Frontal cortex (tissue), 3 donors: ENCODE measurements at regions not wholly inside any gene's neighbourhood (a gene's known extent, or its start where the extent isn't known, plus 50 kb on each side); places are given as distances from the start of the nearest gene placed in this dataset.

Experiments
- DNase-seq, 2 donors: peaks; one replicate each; pipeline ENCODE4 v3.0.0; 2012; ENCODE audit warnings: low spot score in 2 of 2
- FAIRE-seq: peaks from 2 replicates; lab custom pipeline; 2012; peaks lifted over from hg19 to GRCh38; lab: Jason Lieb, UNC
- donor health status: control.
- donor health status: control.
- donor health status: control.

DNA sequence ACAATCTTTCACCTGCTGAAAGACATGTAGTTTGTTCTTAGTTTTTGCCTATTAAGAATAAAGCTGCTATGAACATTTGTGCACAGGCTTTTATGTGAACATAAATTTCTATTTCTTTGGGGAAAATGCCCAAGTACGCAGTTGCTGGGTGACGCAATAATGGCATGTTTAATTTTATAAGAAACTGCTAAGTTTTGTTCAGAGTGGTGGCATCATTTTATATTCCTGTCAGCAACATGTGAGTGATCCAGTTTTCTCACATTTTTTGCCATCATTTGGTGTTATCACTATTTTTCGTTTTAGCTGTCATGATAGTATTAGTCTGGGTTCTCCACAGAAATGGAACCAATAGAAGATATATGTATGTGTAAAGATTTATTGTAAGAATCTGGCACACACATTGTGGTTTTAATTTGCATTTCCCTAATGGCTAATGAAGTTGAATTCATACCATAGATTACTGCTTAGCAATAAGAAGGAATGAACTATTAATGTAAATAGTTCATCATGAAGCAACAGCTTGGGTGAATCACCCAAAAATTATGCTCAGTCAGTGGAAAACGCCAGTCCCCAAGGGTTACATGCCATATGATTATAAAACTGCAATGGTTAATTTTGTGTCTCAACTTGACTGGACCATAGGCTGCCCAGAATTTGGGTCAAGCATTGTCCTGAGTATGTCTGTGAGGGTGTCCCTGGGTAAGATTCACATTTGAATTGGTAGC is 358.6 kb downstream of the MSX2 start:
- no peak for DNase-seq
- FAIRE-seq = no peak

DNA sequence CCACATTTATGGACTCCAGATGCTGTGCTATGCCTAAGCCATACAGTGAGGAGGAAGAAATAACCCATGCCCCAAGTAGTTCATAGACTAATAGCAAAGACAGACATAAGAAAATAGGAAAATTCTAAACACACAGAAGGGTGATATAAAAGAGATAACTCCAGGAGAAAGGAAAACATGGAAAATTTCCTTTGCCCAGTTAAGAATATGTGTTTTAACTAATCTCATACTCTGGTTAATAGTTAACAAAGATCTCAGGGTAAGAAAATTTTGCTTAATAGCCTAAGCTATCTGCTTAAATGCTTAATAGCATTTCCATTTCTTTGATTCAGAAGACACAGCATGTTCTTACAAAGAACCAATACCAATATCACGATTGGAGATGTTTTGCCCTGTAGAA is 358.0 kb downstream of the MSX2 start:
- FAIRE-seq = no peak
- DNase-seq = no peak

DNA sequence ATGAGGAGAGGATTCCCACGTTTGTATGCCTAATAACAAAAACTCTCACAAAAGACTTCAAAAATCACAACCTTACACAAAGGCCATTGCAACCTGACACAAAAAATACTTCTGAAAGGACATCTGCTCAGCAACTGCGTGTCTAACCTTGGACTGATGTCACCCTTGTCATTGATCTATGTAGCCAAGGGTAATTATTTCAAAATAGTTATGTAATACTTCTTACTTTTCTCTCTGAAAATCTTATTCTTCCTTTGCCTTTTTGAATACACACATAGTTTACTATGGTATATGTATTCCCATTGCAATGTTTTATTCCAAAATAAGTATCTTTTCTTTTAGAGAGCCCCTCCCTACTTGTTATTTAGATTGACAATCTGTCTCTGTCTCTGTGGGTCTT is 355.3 kb downstream of the MSX2 start:
- FAIRE-seq = no peak
- no peak for DNase-seq

DNA sequence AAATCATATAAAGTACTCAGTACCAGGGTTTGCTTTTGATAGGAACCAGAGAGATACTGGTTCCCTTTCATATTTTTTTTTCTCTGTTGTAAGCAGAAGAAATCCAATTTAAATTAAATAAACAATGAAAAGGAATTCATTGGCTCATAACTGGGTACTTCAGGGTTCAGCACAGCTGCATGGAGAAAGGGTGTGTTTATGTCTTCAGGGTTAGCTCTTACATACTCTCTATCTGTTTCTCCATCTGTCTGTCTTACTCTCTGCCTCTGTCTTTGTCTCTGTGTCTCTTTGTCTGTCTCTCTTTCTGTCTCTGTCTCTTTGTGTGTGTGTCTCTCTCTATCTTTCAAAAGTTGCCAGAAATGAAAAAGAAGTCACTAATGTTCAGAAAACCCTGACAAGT is 345.9 kb downstream of the MSX2 start:
- no peak for DNase-seq
- no peak for FAIRE-seq

DNA sequence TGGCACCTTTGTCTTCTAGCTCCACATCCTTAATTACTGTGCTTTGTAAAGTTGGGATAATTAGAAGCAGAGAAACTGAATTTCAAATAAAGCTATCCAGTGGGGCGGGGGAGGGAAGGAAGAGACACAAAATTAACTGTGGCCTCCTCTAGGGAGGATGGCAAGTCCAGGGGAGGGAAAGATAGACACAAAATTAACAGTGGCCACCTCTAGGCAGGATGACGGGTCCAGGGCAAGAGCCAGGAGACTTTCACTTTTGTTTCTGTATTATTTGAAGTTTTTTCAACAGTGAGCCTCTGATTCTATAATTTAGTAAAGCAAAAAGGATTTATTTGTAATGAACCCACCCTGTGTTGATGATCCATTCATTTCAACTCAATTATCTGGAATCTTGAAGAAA is 335.9 kb downstream of the MSX2 start:
- DNase-seq = peak in 1 of 2 donors; percentile 3
- FAIRE-seq = no peak

DNA sequence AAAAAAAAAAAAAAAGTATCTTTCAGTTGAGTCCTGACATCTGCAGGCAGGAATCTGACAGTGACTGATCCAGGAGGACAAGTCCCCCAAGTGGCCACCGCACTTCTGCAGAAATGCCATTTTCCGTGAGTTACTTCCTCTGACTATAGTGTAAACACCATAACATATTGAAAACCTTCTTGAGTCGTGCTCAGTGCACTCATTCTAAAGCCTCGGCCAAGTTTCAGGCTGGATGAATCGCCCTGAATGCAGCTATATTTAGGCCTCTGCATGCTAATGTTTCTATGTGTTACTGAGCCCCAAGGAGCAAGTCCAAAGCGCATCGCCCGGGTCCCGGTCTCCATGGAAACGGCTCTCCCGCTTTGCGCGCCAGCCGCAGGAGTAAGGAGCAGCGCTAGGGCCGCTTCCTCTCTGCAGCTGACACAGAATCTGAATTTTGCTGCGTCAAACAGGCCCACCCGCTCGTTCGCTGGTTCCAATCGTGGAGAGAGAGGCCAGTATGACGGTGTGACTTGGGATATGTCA is 335.4 kb downstream of the MSX2 start:
- FAIRE-seq (no peak), DNase-seq (peak; percentile 18 to 59)

DNA sequence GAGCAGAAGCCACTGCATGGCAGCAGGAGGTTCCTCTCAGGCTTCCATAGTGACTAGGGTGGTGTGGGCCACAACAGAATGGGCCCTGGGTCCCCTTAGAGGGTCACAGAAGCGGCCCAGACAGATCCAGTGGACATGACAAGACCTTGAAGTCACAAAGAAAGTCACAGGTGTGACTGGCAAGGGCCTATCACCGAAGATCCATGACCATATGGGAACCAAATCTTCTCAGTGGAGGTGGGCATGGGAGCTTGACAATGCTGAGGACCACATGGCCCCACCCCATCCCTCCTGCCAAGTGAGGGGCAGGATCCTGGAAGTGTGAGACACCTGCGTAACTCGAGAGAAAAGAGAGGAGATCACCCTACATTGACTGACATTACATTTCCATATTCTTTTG is 332.4 kb downstream of the MSX2 start:
- FAIRE-seq = no peak
- DNase-seq = no peak

DNA sequence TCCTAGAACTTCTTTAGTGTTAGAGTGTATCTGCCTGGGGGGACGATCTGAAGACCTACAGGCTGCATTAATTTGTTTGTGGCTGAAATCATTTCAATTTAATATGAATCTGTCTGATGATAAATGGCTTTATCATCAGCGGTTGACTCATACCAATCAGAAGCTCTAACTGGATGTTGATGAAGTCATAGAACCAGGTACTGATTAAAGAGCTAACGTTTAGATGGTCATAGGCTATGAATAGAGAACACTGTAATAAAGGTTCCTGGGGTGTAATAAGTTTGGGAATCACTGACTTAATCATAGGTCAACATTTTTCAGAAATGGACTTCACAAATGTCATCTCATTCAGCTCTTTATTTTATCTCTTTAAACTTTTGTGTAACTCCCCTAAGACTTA is 329.9 kb downstream of the MSX2 start:
- FAIRE-seq (no peak), DNase-seq (no peak)

DNA sequence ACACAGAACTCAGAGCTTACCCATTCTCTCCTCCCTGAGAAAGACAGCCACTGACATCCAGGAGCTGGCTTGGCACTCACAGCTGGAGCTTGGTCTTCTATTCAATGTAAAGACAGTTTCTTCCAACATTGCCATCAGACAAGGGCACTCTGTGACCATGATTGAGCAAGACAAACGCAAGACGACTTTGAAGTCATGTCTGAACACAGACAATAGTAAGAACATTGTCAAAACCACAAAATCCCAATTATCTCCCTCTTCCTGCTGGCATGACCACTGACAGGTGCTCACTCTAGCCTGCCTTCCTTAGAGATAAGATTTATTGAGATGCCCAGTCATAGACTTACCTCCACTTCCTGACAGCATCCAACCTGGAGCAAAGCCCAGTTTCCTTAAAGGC is 328.0 kb downstream of the MSX2 start:
- no peak for DNase-seq
- FAIRE-seq = no peak

DNA sequence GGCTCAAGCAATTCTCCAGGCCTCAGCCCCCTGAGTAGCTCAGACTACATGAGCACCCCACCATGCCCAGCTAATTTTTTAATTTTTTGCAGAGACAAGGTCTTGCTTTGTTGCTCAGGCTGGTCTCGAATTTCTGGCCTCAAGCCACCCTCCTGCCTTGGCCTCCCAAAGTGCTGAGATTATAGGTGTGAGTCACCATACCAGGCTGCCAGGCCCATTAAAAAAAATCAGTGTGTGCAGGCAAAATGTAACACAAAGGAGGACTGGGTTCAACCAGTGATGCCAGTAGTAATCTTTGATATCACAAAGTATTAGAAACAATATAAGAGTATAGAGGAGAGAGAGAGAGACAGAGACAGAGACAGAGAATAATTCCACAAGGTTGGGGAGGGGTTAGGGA is 322.7 kb downstream of the MSX2 start:
- FAIRE-seq (no peak), DNase-seq (no peak)

DNA sequence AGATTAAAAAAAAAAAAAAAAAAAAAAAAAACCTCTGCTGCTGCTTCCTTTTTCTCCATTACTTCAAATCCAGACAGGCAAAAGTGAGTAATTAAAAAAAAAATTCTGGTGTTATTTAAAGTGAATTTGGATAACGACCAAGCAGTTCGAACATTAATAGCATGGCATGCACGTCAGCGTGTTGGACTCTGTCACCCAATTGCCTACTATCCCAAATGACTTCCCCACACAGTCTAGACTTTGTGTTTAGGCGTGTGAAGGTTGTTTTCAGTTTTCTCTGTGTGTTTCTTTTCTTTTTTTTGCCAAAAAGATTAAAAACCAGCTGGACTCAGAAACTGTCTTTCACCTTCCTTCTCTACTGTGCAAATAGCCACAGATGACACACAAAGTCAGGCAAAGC is 321.4 kb downstream of the MSX2 start:
- no peak for FAIRE-seq
- DNase-seq = no peak

DNA sequence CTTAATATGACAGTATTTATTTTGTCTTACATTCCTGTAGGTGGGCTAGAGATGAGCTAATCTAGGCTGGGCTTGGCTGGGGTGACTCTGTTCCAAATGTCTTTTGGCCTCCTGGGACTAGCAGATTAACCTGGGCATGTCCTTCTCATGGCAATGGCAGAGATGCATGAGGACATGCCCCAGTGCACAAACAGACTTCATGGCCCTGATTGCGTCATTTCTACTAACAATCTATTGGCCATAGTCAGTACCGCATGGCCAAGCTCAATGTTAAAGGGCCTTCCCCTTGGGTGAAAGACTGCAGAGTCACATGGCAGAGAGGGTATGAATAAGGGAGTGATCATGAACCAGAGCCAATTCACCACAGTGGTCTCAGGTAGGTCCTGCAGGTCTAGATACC is 313.4 kb downstream of the MSX2 start:
- no peak for DNase-seq
- no peak for FAIRE-seq

DNA sequence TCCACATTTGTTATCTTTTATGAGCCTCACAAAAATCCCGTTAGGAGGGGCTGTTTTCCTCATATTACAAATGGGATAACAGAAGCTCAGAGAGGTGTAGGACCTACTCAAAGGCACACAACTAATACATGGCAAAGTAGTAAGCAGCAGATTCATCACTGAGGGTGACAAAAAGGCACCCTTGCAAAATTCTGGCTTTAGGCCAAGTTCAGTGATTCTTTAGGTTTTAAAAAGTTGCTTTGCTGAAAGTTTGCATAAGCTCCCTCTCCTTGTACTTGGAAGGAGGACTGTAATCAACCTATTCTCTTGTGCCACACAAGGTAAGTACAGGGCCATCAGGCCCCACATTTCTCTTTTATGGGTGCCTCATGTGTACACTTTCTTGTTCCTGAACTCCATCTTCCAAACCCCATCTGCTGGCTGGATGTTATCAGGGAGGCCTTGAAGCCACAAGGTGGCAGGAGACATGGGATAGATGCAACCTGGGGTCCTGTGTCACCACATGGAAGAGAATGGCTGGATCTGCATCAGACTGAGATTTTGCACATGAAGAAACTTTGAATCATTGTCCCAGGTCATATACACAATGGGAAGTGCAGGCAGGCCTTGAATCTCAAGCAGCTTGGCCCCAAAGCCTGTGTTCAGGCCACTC is 311.6 kb downstream of the MSX2 start:
- FAIRE-seq = no peak
- no peak for DNase-seq

DNA sequence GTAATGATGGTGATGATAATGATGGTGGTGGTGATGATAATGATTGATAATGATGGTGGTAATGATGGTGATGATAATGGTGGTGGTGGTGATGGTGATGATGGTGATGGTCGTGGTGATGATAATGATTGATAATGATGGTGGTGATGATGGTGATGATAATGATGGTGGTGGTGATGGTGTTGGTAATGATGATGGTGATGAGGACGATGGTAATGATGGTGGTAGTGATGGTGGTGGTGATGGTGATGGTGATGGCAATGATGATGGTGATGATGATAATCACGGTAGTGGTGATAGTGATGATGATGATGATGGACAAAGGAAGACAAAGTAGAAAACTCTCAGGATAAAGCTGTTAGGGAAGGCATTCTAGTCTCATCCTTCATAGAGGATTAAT is 310.5 kb downstream of the MSX2 start:
- FAIRE-seq = no peak

DNA sequence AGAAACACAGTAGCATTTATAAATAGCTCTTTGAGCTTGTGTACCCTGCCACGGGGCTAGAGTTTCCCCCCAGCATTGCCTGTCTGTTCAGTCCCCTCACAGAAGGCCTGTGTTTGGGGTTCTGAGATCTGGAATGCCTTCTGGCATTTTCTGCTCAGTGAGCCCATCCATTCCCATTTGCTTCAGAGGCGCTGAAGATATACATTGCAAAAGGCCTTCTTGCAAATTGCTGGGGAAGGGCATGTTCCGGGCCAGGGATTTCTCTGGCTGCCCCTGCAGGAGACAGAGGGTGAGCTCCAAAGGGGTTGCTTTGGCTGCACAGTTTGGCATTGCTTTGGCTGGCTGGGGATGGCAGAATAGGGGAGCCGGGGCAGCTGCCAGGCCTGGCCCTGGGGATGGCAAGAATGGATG is 308.4 kb downstream of the MSX2 start:
- DNase-seq = peak in 1 of 2 donors; percentile 9
- no peak for FAIRE-seq

More for the DNA sequence above, 310.5 kb downstream of the MSX2 start:
- DNase-seq = no peak

DNA sequence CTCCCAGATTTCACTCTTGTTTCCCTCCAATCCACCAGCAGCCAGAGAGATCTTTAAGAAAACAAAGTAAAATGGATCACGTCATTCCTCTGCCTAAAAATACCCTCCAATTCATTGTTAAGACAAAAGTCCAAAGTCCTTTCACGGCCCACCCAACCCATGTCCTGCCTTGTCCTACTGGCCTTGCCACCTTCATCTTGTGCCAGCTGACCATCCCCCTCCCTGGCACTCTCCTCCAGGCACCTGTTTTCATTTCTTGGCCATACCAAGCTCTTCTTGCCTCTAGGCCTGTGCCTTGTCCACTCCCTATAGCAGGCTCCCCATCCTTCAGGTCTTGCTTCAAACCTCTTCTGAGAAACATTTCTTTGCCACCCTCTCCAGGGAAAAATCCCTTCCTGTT is 307.6 kb downstream of the MSX2 start:
- DNase-seq = no peak
- FAIRE-seq = no peak

DNA sequence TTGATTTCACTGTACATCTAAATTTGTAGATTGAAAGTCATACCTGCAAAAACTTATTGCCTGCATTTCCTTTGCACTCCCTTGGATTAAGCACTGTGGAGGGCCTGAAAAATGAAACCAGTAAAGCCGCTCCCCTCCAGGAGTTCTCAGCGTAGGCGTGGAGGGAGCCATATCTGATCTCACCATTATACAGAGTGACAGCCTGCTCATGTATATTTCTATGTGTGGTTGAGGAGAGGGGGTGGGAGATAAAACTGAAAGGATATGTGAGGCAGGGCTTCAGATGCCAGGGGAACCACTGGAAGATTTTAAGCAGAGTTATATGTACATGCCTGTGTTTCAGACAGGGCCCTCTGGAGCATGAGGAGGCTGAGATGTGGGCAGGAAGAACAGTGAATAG is 303.0 kb downstream of the MSX2 start:
- no peak for FAIRE-seq
- no peak for DNase-seq

DNA sequence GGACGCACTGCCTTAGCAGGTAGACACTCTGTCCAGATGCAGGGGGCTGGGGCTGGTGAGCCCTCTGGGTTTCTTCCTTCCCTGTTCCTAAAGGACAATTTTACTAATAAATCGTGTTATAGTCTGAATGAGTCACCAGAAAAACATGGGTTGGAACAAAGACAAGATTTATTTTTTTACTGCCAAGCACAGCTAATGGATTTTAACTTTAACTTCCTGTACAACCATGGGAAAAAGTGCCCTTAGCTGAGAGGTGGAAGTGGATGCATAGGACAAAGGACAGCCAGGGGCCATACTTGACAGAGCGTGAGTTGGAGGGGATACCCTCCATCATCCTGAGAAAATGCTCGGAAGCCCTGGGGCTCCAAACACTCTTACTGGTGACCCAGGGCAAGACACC is 300.7 kb downstream of the MSX2 start:
- no peak for FAIRE-seq

DNA sequence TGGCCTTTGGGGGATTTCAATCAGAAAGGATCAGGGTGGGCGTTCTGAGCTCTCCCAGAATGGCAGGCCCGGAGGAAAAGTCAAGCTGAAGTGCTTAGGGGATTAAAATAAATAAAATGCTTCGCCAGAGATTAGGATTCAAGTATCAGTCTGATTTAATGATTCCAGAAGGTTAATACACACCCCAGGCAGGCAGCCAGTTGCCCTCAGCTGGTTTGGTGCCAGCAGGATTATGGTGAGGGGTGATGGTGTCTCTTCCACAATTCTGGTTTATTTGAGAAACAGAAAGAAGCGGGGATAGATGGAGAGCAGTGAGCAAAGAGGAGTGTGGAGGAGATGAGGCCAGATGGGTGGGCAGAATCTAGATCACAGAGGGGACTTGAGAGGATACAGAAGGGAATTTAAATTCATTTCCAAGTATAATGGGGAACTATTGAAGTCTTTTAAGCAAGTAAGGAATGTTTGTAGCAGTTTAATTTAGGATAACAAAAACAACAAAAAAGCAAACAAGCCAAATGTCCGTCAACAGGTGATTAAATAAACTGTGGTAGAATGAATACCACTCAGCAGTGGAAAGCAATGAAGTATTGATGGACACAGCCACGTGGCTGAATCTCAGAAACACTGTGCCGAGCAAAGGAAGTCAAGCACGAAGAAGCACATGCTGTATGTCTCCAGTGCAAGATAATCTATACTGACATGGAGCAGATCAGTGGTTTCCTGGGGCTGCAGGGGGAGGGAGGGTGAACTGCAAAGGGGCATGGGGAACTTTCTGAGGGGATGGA is 297.7 kb downstream of the MSX2 start:
- no peak for DNase-seq

More for the DNA sequence above, 300.7 kb downstream of the MSX2 start:
- no peak for DNase-seq

DNA sequence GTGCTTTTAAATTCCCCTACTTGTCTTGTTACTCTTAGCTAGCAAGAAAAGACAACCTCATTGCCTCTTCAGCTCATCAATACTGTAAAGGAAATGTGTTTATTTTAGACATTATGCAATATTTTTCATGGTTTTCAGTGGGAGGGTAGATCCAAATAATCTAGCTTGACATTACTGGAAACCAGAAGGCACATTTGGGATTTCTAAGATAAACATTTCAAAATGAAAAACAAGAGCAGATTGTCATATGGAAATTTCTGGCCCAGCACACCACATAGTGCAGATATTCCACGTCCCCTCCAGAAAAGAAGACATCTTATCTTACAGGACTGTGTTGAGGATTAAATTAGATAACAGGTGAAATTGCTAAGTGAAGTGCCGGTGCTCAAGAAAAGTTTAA is 296.9 kb downstream of the MSX2 start:
- FAIRE-seq = no peak
- DNase-seq = no peak

More for the DNA sequence above, 297.7 kb downstream of the MSX2 start:
- FAIRE-seq = no peak
